IPS DF 4.7 (cell line): ENCODE measurements at regions not wholly inside any gene's neighbourhood (a gene's known extent, or its start where the extent isn't known, plus 50 kb on each side); places are given as distances from the start of the nearest gene placed in this dataset.
"Not testable (repeated sequence)": the region's sequence is repeated elsewhere in the genome, so short reads cannot be mapped to it uniquely, and the experiment has no call there.

Experiments used
- DNase-seq: peaks from one replicate; pipeline ENCODE4 v3.0.0-alpha.2; 2013; ENCODE audit warnings: low spot score; ENCODE audit errors: extremely low read depth

- no peak for DNase-seq
These were observed 469.0 kb downstream of the TFEC start for GRCh38 chr7:115561335-115562110.

GRCh38 chr7:115559877-115560276 lies 470.7 kb downstream of the TFEC start:
- DNase-seq, result no peak

- no peak for DNase-seq
These were observed 472.4 kb downstream of the TFEC start for GRCh38 chr7:115558161-115558560.

- DNase-seq, result not testable (repeated sequence)
These were observed 473.3 kb downstream of the TFEC start for GRCh38 chr7:115557296-115557695.

- no peak for DNase-seq
These were observed 477.8 kb downstream of the TFEC start for GRCh38 chr7:115552766-115553165.

- no peak for DNase-seq
These were observed 480.7 kb downstream of the TFEC start for GRCh38 chr7:115549910-115550309.

- no peak for DNase-seq
These were observed 481.8 kb downstream of the TFEC start for GRCh38 chr7:115548756-115549155.

GRCh38 chr7:115546790-115547189 lies 483.8 kb downstream of the TFEC start:
- no peak for DNase-seq

GRCh38 chr7:115533785-115534184 lies 496.8 kb downstream of the TFEC start:
- DNase-seq, result no peak

- peak; percentile 95 for DNase-seq
These were observed 504.3 kb downstream of the TFEC start for GRCh38 chr7:115526278-115526677.

- DNase-seq, result no peak
These were observed 508.4 kb downstream of the TFEC start for GRCh38 chr7:115522174-115522573.

- no peak for DNase-seq
These were observed 514.2 kb downstream of the TFEC start for GRCh38 chr7:115516341-115516740.

GRCh38 chr7:115511330-115511729 lies 519.2 kb downstream of the TFEC start:
- DNase-seq, result no peak

- no peak for DNase-seq
These were observed 525.4 kb downstream of the TFEC start for GRCh38 chr7:115505136-115505535.

- no peak for DNase-seq
These were observed 530.6 kb downstream of the TFEC start for GRCh38 chr7:115499956-115500355.

GRCh38 chr7:115496006-115496405 lies 534.6 kb downstream of the TFEC start:
- DNase-seq, result no peak

- DNase-seq, result no peak
These were observed 535.9 kb downstream of the TFEC start for GRCh38 chr7:115494529-115495147.

- DNase-seq, result no peak
These were observed 537.2 kb downstream of the TFEC start for GRCh38 chr7:115493381-115493780.

GRCh38 chr7:115491744-115492380 lies 538.7 kb downstream of the TFEC start:
- DNase-seq, result no peak

- no peak for DNase-seq
These were observed 551.1 kb downstream of the TFEC start for GRCh38 chr7:115479448-115479847.

- DNase-seq, result no peak
These were observed 552.1 kb downstream of the TFEC start for GRCh38 chr7:115478426-115478825.

GRCh38 chr7:115477193-115477651 lies 553.3 kb downstream of the TFEC start:
- no peak for DNase-seq
